MCF 10A (cell line): ENCODE measurements at regions not wholly inside any gene's neighbourhood (a gene's known extent, or its start where the extent isn't known, plus 50 kb on each side); places are given as distances from the start of the nearest gene placed in this dataset.

Experiments
- BruUV-seq: library from RNA; stranded (reverse); fragments of 400-500 nt; replicated peaks from 2 replicates; lab custom pipeline; 2021; lab: Mats Ljungman, UMichigan
- CTCF ChIA-PET: fragments of 300-600 bp; sonication (Branson Sonifier 250); formaldehyde crosslinking; extraction: SDS; loops from one replicate; lab custom pipeline; 2021; ENCODE audit warnings: antibody characterized with exemption, inconsistent platforms; lab: Yijun Ruan, JAX
- POLR2A ChIA-PET: fragments of 300-600, 350-650 bp; sonication (Branson Sonifier 250); formaldehyde crosslinking; extraction: SDS; loops from one replicate; lab custom pipeline; 2020; ENCODE audit warnings: antibody characterized with exemption, inconsistent platforms; lab: Yijun Ruan, JAX
- DNase-seq: peaks from one replicate; pipeline ENCODE4 v3.0.0-alpha.2; 2018; ENCODE audit not compliant: unreplicated experiment
- H3K27ac Mint-ChIP-seq: one replicate; pipeline ENCODE4 v1.8.0; 2022; ENCODE audit warnings: mild to moderate bottlenecking, low read depth, mixed read lengths; ENCODE audit not compliant: unreplicated experiment
- H3K27me3 Mint-ChIP-seq: one replicate; pipeline ENCODE4 v1.8.0; 2022; ENCODE audit warnings: mixed read lengths; ENCODE audit not compliant: insufficient read depth, unreplicated experiment
- H3K36me3 Mint-ChIP-seq: one replicate; pipeline ENCODE4 v1.8.0; 2022; ENCODE audit warnings: mild to moderate bottlenecking, moderate library complexity, mixed read lengths; ENCODE audit not compliant: insufficient read depth, unreplicated experiment
- H3K4me1 Mint-ChIP-seq: one replicate; pipeline ENCODE4 v1.8.0; 2022; ENCODE audit warnings: mixed read lengths; ENCODE audit not compliant: insufficient read depth, unreplicated experiment
- H3K4me3 Mint-ChIP-seq: one replicate; pipeline ENCODE4 v1.8.0; 2022; ENCODE audit warnings: mild to moderate bottlenecking, moderate library complexity, mixed read lengths; ENCODE audit not compliant: unreplicated experiment
- H3K9me3 Mint-ChIP-seq: one replicate; pipeline ENCODE4 v1.8.0; 2022; ENCODE audit warnings: mixed read lengths; ENCODE audit not compliant: unreplicated experiment
- intact Hi-C: fragments of 100-400 bp; cut with micrococcal nuclease; formaldehyde crosslinking; loops from 2 replicates; pipeline ENCODE4 v1.14.1; 2022
- TF ChIP-seq, protein P1 (sequence below): fragments of 200-600 bp; IDR thresholded peaks from one replicate; pipeline ENCODE4 v1.8.0; 2022; ENCODE audit warnings: antibody characterized with exemption, mild to moderate bottlenecking; ENCODE audit not compliant: unreplicated experiment

DNA sequence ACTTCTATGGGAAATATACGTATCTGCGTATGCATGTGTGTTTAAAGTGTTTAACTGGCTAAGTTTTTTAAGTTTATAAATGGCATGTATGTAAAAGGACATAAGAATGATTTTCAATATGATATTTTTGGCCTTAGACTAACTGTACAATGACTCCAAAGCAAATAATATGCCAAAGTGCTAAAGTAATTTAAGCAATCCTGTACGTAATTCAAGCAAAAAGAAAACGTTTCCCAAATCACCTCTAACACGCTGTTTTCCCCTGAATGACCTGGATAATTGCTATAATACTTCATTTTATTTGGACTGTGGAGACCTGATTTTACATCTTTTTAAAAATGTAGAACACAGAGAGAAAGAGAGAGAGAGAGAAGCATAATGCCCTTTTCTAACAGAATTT lies 183.0 kb upstream of the HAND2 start:
- no peak overlapping the region for H3K4me3 Mint-ChIP-seq
- H3K4me1 Mint-ChIP-seq: no peaks in the 10 kb centered on the region
- CTCF ChIA-PET: no interaction called here
- BruUV-seq: no TSS peak
- no peaks in the 10 kb centered on the region for H3K36me3 Mint-ChIP-seq
- intact Hi-C loops: no loop called here
- no peak for DNase-seq
- H3K27ac Mint-ChIP-seq: no peak overlapping the region
- POLR2A ChIA-PET: no interaction called here
- peaks cover 21% of the 10 kb centered on the region for H3K27me3 Mint-ChIP-seq
- no peaks in the 10 kb centered on the region for H3K9me3 Mint-ChIP-seq
- TF ChIP-seq, protein P1, sequence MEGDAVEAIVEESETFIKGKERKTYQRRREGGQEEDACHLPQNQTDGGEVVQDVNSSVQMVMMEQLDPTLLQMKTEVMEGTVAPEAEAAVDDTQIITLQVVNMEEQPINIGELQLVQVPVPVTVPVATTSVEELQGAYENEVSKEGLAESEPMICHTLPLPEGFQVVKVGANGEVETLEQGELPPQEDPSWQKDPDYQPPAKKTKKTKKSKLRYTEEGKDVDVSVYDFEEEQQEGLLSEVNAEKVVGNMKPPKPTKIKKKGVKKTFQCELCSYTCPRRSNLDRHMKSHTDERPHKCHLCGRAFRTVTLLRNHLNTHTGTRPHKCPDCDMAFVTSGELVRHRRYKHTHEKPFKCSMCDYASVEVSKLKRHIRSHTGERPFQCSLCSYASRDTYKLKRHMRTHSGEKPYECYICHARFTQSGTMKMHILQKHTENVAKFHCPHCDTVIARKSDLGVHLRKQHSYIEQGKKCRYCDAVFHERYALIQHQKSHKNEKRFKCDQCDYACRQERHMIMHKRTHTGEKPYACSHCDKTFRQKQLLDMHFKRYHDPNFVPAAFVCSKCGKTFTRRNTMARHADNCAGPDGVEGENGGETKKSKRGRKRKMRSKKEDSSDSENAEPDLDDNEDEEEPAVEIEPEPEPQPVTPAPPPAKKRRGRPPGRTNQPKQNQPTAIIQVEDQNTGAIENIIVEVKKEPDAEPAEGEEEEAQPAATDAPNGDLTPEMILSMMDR: no peak

DNA sequence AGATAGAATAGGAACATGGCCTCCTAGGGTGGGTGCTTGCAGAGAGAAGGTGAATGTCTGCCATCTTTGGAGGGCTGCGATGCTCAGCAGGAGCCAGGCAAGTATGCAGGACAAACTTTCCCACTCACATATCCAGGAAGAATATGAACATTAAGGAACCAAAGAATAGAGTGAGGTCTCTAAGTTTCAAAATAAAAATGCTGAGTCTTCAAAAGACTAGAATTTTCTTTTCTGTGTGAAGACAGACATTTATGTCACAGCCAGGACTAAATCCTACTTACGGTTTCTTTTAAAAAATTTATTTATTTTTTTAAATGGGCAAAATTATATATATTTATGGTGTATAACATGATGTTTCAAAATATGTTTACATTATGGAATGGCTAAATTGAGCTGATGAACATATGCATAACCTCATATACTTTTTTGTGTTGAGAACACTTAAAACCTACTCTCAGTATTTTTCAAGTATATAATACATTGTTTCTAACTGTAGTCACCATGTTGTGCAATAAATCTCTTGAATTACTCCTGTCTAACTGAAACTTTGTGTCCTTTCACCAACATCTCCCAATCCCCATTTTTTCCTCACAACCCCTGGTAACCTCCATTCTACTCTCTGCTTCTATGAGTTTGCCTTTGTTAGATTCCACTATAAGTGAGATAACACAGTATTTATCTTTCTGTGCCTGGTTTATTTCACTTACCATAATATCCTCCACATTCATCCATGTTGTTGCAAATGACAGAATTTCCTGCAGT lies 177.8 kb upstream of the HAND2 start:
- Mint-ChIP-seq H3K27ac (no peak overlapping the region), H3K4me1 (no peaks in the 10 kb centered on the region), H3K36me3 (no peaks in the 10 kb centered on the region), H3K27me3 (no peaks in the 10 kb centered on the region), H3K4me3 (no peak overlapping the region), H3K9me3 (no peaks in the 10 kb centered on the region)
- intact Hi-C loops: no loop called here
- no TSS peak for BruUV-seq
- DNase-seq: no peak
- TF ChIP-seq, protein P1: no peak
- ChIA-PET POLR2A (interaction anchor here (0.7 kb wide), 1 partner anchor 157 kb away, joined by 3 read pairs; no protein-coding TSS in a partner anchor), CTCF (interaction anchor here (0.6 to 0.7 kb wide), 2 partner anchors 361 to 406 kb away, joined by 3 to 4 read pairs; no protein-coding TSS in a partner anchor)

- POLR2A ChIA-PET: no interaction called here
- peaks cover 7% of the 10 kb centered on the region for H3K27me3 Mint-ChIP-seq
- intact Hi-C loops: no loop called here
- TF ChIP-seq, protein P1: no peak
- H3K27ac Mint-ChIP-seq: no peak overlapping the region
- H3K9me3 Mint-ChIP-seq: no peaks in the 10 kb centered on the region
- no peak overlapping the region for H3K4me3 Mint-ChIP-seq
- BruUV-seq: no TSS peak
- H3K36me3 Mint-ChIP-seq: no peaks in the 10 kb centered on the region
- no peaks in the 10 kb centered on the region for H3K4me1 Mint-ChIP-seq
- no peak for DNase-seq
- CTCF ChIA-PET: no interaction called here
Measured at GRCh38 chr4:173704201-173704600, 174.2 kb upstream of the HAND2 start.

DNA sequence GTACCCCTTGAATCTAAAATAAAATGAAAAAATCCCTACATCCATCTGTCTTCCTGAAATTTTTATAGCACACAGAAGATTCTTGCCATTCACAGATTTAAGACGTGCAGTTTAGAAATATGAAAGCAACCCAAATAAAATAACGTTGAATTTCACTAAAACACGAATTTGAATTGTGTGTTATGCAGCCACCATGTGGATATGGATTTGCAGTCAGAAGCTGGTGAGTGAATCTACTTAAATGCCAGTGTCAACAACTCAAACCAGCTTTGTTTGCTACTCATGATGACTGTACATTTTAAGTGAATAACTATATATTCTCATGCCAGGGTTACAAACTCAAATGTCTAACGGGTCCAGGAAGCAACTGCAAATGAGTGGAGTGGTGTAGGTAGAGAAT lies 173.0 kb upstream of the HAND2 start:
- DNase-seq: no peak
- Mint-ChIP-seq H3K9me3 (no peaks in the 10 kb centered on the region), H3K27me3 (peaks cover 12% of the 10 kb centered on the region), H3K27ac (no peak overlapping the region), H3K4me1 (no peaks in the 10 kb centered on the region), H3K4me3 (no peak overlapping the region), H3K36me3 (no peaks in the 10 kb centered on the region)
- intact Hi-C loops: no loop called here
- TF ChIP-seq, protein P1: no peak
- no TSS peak for BruUV-seq
- ChIA-PET CTCF (interaction anchor here (0.6 kb wide), 2 partner anchors 56 to 1061 kb away, joined by 3 read pairs; no protein-coding TSS in a partner anchor), POLR2A (no interaction called here)
